ENCODE measurements at regions not wholly inside any gene's neighbourhood (a gene's known extent, or its start where the extent isn't known, plus 50 kb on each side); places are given as distances from the start of the nearest gene placed in this dataset.

DNA sequence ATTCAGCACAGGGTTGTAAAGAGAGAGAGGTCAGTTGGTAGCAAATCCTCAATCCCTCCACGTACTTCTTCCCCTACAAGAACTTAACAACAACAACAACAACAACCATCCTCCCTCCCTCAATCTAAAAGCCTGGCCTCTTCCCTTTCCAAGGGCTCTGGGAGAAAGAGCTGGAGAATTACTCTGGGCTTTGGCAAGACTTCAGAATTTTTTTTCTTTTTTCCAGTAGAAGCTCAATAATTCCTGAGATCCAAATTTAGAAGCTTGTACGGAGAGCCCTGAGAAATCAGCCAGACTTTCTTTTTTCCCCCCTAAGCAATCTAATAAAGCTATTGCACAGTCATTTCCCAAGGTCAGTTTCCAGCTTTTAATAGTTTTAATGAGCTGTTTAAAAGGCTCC is 95.8 kb upstream of the CACNA2D3 start:
- Histone ChIP-seq H3K9me3 (ENCODE audit: low read depth) (no peaks in the 10 kb centered on the region), H3K79me2 (ENCODE audit: low read depth) (no peaks in the 10 kb centered on the region), H3K9ac (no peak overlapping the region), H3K4me2 (no peak overlapping the region), H3K36me3 (no peaks in the 10 kb centered on the region), H3K27me3 (no peaks in the 10 kb centered on the region), H3K4me3 (no peak overlapping the region), H3F3A (ENCODE audit: low read depth) (no peaks in the 10 kb centered on the region), H3K27ac (no peak overlapping the region), H3K4me1 (no peaks in the 10 kb centered on the region), H4K20me1 (ENCODE audit: low read depth) (no peaks in the 10 kb centered on the region), H2AFZ (replicated peaks) (no peak overlapping the region)
- Mint-ChIP-seq H3K4me1 (no peaks in the 10 kb centered on the region), H3K27me3 (ENCODE audit: insufficient read depth, low read depth) (peaks cover 4% of the 10 kb centered on the region), H3K4me3 (no peak overlapping the region), H3K27ac (no peak overlapping the region), H3K36me3 (no peaks in the 10 kb centered on the region), H3K9me3 (peaks cover 3% of the 10 kb centered on the region)
- TF ChIP-seq, protein P1, sequence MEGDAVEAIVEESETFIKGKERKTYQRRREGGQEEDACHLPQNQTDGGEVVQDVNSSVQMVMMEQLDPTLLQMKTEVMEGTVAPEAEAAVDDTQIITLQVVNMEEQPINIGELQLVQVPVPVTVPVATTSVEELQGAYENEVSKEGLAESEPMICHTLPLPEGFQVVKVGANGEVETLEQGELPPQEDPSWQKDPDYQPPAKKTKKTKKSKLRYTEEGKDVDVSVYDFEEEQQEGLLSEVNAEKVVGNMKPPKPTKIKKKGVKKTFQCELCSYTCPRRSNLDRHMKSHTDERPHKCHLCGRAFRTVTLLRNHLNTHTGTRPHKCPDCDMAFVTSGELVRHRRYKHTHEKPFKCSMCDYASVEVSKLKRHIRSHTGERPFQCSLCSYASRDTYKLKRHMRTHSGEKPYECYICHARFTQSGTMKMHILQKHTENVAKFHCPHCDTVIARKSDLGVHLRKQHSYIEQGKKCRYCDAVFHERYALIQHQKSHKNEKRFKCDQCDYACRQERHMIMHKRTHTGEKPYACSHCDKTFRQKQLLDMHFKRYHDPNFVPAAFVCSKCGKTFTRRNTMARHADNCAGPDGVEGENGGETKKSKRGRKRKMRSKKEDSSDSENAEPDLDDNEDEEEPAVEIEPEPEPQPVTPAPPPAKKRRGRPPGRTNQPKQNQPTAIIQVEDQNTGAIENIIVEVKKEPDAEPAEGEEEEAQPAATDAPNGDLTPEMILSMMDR (IDR thresholded peaks at IDR 0.05): no peak
- TF ChIP-seq EZH2 (IDR thresholded peaks at IDR 0.05) (no peak), EZH2phosphoT487 (IDR thresholded peaks at IDR 0.05) (no peak)
- DNase-seq (ENCODE audit: low spot score): no peak

DNA sequence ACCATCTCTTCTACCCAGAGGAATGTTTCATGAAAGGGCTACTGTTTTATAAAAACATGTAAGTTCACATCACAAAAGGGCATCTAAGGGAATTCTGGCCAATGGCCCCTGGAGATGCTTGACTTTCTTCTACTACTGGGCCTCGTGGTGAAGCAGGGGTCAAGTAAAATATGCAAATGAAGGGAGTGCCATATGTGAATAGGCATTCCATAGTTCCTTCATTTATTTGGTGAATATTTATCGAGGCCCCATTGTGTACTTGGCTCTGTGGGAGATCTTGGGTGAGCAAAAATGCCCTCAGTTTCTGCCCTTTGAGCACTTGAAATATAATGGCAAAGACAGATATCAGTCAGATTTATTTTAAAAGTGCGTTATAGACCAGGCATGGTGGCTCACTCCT is 101.3 kb upstream of the CACNA2D3 start:
- no peak for DNase-seq (ENCODE audit: low spot score)
- no peak overlapping the region for H3K4me2 ChIP-seq
- no peaks in the 10 kb centered on the region for H3K4me1 Mint-ChIP-seq

DNA sequence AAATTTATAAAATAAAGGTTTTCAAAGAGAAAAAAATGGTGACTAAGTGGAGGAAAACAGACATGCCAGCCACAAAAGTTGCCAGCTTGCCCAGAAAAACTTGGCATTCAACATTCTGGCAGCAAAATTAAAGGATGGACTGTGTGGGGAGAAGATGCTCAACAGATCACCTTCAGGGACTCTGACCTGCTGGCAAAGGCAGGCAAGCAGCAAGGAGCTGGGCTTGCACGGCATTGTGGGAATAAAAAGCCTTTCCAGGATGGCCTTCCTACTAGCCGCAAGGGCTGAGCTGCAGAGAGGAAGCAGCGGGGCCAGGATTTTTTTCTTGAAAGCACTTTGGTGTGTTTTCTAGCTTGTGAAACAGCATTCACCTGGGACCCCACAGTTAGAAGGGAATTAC is 101.9 kb upstream of the CACNA2D3 start:
- DNase-seq (ENCODE audit: low spot score): no peak
- no peaks in the 10 kb centered on the region for H3K36me3 ChIP-seq
- H3K4me3 Mint-ChIP-seq: no peak overlapping the region

More for the DNA sequence above, 101.3 kb upstream of the CACNA2D3 start:
- peaks cover 2% of the 10 kb centered on the region for H3K27me3 Mint-ChIP-seq (ENCODE audit: insufficient read depth, low read depth)
- Histone ChIP-seq H4K20me1 (ENCODE audit: low read depth) (no peaks in the 10 kb centered on the region), H3K36me3 (no peaks in the 10 kb centered on the region), H3K4me1 (no peaks in the 10 kb centered on the region), H2AFZ (replicated peaks) (no peak overlapping the region), H3F3A (ENCODE audit: low read depth) (no peaks in the 10 kb centered on the region), H3K9me3 (ENCODE audit: low read depth) (no peaks in the 10 kb centered on the region), H3K9ac (no peak overlapping the region), H3K4me3 (no peak overlapping the region), H3K79me2 (ENCODE audit: low read depth) (no peaks in the 10 kb centered on the region), H3K27me3 (no peaks in the 10 kb centered on the region), H3K27ac (no peak overlapping the region)
- TF ChIP-seq EZH2phosphoT487 (IDR thresholded peaks at IDR 0.05): no peak
- TF ChIP-seq, protein P1 (IDR thresholded peaks at IDR 0.05): no peak
- H3K27ac Mint-ChIP-seq: no peak overlapping the region
- H3K36me3 Mint-ChIP-seq: no peaks in the 10 kb centered on the region
- no peak overlapping the region for H3K4me3 Mint-ChIP-seq
- H3K9me3 Mint-ChIP-seq: no peaks in the 10 kb centered on the region

More for the DNA sequence above, 101.9 kb upstream of the CACNA2D3 start:
- Histone ChIP-seq H3K4me3 (no peak overlapping the region), H3K27ac (no peak overlapping the region), H3F3A (ENCODE audit: low read depth) (no peaks in the 10 kb centered on the region), H3K4me1 (no peaks in the 10 kb centered on the region), H3K9me3 (ENCODE audit: low read depth) (no peaks in the 10 kb centered on the region), H2AFZ (replicated peaks) (no peak overlapping the region), H4K20me1 (ENCODE audit: low read depth) (no peaks in the 10 kb centered on the region), H3K4me2 (no peak overlapping the region), H3K27me3 (no peaks in the 10 kb centered on the region), H3K9ac (no peak overlapping the region), H3K79me2 (ENCODE audit: low read depth) (no peaks in the 10 kb centered on the region)
- peaks cover 2% of the 10 kb centered on the region for H3K27me3 Mint-ChIP-seq (ENCODE audit: insufficient read depth, low read depth)
- H3K9me3 Mint-ChIP-seq: no peaks in the 10 kb centered on the region
- no peaks in the 10 kb centered on the region for H3K4me1 Mint-ChIP-seq
- TF ChIP-seq EZH2 (IDR thresholded peaks at IDR 0.05) (no peak), EZH2phosphoT487 (IDR thresholded peaks at IDR 0.05) (no peak)
- TF ChIP-seq, protein P1 (IDR thresholded peaks at IDR 0.05): no peak
- H3K36me3 Mint-ChIP-seq: no peaks in the 10 kb centered on the region
- H3K27ac Mint-ChIP-seq: no peak overlapping the region
